ENCODE measurements at regions not wholly inside any gene's neighbourhood (a gene's known extent, or its start where the extent isn't known, plus 50 kb on each side); places are given as distances from the start of the nearest gene placed in this dataset.

- peaks cover 12% of the 10 kb centered on the region for H3K9me3 Mint-ChIP-seq
- H3K4me3 Mint-ChIP-seq = no peak overlapping the region
- peaks cover 44% of the 10 kb centered on the region for H3K4me1 Mint-ChIP-seq
Observed at GRCh38 chr1:18549106-18549505, 68.4 kb downstream of the KLHDC7A start.

GRCh38 chr1:18549906-18550305 is 69.2 kb downstream of the KLHDC7A start:
- H3K27ac Mint-ChIP-seq = no peak overlapping the region
- no peak for DNase-seq
- no peak overlapping the region for H3K4me3 Mint-ChIP-seq
- no peak for TF ChIP-seq CTCF (IDR thresholded peaks at IDR 0.05)
- H3K4me1 Mint-ChIP-seq = peaks cover 37% of the 10 kb centered on the region
- H3K27me3 Mint-ChIP-seq (ENCODE audit: low read depth, poor library complexity) = peaks cover 38% of the 10 kb centered on the region
- H3K36me3 Mint-ChIP-seq (ENCODE audit: low read depth) = no peaks in the 10 kb centered on the region
- peaks cover 4% of the 10 kb centered on the region for H3K9me3 Mint-ChIP-seq

More at GRCh38 chr1:18549106-18549505, 68.4 kb downstream of the KLHDC7A start:
- Mint-ChIP-seq H3K36me3 (ENCODE audit: low read depth) (no peaks in the 10 kb centered on the region), H3K27me3 (ENCODE audit: low read depth, poor library complexity) (peaks cover 38% of the 10 kb centered on the region), H3K27ac (no peak overlapping the region)
- TF ChIP-seq CTCF (IDR thresholded peaks at IDR 0.05) = no peak
- DNase-seq = no peak

GRCh38 chr1:18552631-18553030 is 71.9 kb downstream of the KLHDC7A start:
- Mint-ChIP-seq H3K4me1 (peaks cover 35% of the 10 kb centered on the region), H3K4me3 (no peak overlapping the region), H3K27me3 (ENCODE audit: low read depth, poor library complexity) (peaks cover 38% of the 10 kb centered on the region), H3K36me3 (ENCODE audit: low read depth) (no peaks in the 10 kb centered on the region), H3K27ac (no peak overlapping the region), H3K9me3 (no peaks in the 10 kb centered on the region)
- TF ChIP-seq CTCF (IDR thresholded peaks at IDR 0.05) = no peak
- no peak for DNase-seq

GRCh38 chr1:18553388-18553787 is 72.7 kb downstream of the KLHDC7A start:
- Mint-ChIP-seq H3K27me3 (ENCODE audit: low read depth, poor library complexity) (peaks cover 43% of the 10 kb centered on the region), H3K4me1 (peaks cover 37% of the 10 kb centered on the region), H3K36me3 (ENCODE audit: low read depth) (no peaks in the 10 kb centered on the region), H3K27ac (no peak overlapping the region), H3K4me3 (no peak overlapping the region), H3K9me3 (no peaks in the 10 kb centered on the region)
- TF ChIP-seq CTCF (IDR thresholded peaks at IDR 0.05) = no peak
- DNase-seq = no peak

- Mint-ChIP-seq H3K9me3 (no peaks in the 10 kb centered on the region), H3K27me3 (ENCODE audit: low read depth, poor library complexity) (peaks cover 47% of the 10 kb centered on the region), H3K4me1 (peaks cover 37% of the 10 kb centered on the region), H3K27ac (no peak overlapping the region), H3K36me3 (ENCODE audit: low read depth) (no peaks in the 10 kb centered on the region), H3K4me3 (no peak overlapping the region)
- TF ChIP-seq CTCF (IDR thresholded peaks at IDR 0.05) = no peak
- DNase-seq = no peak
Observed at GRCh38 chr1:18554099-18554498, 73.4 kb downstream of the KLHDC7A start.

- H3K36me3 Mint-ChIP-seq (ENCODE audit: low read depth) = no peaks in the 10 kb centered on the region
- TF ChIP-seq CTCF (IDR thresholded peaks at IDR 0.05) = no peak
- H3K27ac Mint-ChIP-seq = peak overlapping the region; percentile 32
- DNase-seq = no peak
- no peaks in the 10 kb centered on the region for H3K9me3 Mint-ChIP-seq
- no peak overlapping the region for H3K4me3 Mint-ChIP-seq
- H3K27me3 Mint-ChIP-seq (ENCODE audit: low read depth, poor library complexity) = peaks cover 52% of the 10 kb centered on the region
- H3K4me1 Mint-ChIP-seq = peaks cover 34% of the 10 kb centered on the region
Observed at GRCh38 chr1:18554597-18554996, 73.9 kb downstream of the KLHDC7A start.

Measured in nephron progenitor cell (in vitro differentiated cells).